ENCODE measurements at regions not wholly inside any gene's neighbourhood (a gene's known extent, or its start where the extent isn't known, plus 50 kb on each side); places are given as distances from the start of the nearest gene placed in this dataset.

DNA sequence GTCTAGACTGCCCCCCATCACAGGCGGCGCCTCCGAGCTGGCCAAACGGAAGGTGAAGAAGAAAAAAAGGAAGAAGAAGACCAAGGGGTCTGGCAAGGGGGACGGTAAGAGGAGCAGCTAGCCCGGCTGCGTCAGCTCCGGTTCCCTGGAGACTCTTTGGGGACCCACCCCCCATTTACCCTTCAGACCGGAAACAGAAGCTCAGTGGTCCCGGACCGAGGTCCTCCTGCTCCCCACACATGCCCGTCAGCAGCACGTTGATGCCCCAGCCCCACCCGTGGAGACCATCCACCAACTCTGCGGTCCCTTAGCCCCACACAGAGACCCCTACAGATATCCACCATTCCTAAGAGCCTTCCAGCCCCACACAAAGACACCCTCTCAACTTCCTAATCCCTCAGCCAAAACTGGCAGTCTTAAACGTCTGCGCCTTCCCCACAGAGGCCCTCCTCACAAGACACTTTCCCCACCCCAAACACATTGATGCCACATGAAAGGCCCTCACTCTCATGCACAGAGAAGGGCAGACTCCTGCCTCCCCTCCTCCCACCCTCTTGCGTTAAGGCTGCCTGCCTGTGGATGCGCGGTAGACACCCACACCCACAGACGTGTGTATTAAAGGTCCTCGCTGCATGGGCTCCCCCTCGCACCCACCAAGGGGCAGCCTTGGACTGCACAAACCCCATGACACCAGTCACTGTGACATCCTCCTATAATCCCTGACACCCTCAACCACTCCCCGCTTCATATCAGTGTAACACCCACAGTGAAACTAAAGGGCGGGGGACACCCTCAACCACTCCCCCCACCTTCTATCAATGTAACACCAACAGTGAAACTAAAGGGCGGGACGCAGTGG, 58.2 kb upstream of the RPH3AL start:
- no peaks in the 10 kb centered on the region for H3K9me3 ChIP-seq (ENCODE audit: control insufficient read depth, low read length, poor library complexity, severe bottlenecking)
- no peaks in the 10 kb centered on the region for H3K27me3 Mint-ChIP-seq
- H3K4me1 Mint-ChIP-seq: peaks cover 60% of the 10 kb centered on the region
- DNase-seq: peak in 2 of 3 donors; percentile 43 to 58
- peak overlapping the region; percentile 92 for H3K4me3 Mint-ChIP-seq
- peak; percentile 69 for ATAC-seq
- H3K36me3 Mint-ChIP-seq (ENCODE audit: low read depth): peaks cover 5% of the 10 kb centered on the region
- peak overlapping the region; percentile 98 for H3K27ac Mint-ChIP-seq

DNA sequence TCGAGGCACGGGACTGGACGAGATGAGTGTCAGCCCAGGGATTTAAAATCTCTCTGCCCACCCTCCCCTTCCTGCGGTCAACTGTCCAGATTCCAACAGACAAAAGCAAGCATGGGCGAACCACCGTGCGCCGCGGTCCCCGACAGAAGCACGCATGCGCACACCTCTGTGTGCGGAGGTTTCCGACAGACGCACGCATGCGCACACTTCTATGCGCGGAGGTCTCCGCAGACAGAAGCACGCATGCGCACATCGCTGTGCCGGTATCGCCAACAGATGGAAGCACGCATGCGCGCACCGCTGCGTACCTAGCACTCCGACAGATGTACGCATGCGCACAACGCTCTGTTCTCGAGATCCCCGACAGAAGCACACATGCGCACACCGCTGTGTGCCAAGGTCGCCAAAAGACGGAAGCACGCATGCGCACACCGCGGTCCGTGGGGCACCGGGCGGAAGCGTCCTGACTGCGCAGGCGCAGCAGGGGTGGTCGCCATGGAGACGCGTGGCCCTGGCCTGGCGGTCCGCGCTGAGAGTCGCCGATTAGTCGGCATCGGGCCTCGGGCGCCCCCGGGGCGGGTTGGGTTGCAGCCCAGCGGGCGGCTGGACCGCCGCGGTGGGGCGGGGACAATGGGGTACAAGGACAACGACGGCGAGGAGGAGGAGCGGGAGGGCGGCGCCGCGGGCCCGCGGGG, 57.4 kb upstream of the RPH3AL start:
- DNase-seq (peak; percentile 98 to 99 (median 99)), ATAC-seq (peak; percentile 69)

DNA sequence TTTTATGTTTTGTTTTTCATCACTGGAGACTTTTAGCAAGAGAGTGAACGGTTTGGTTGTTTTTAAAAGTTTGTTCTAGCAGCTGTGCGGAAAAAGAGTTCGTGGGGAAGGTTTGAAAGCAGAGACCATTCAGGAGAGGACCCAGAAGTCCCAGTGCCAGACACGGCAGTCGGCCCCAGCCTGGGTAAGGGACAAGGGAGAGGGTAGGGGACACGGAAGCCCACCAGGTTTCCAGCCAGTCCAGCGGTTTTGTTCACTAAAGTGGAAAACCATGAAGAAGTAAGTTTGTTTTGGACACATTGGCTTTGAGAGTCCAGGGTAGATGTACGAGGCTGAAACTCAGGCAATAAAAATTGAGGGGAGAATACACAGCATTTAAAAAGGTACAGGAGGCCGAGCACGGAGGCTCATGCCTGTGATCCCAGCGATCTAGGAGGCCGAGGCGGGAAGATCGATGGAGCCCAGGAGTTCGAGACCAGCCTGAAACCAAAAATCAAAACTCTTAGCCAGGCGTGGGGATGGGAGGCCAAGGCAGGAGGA, 56.8 kb upstream of the RPH3AL start:
- no peaks in the 10 kb centered on the region for H3K9me3 ChIP-seq (ENCODE audit: control insufficient read depth, low read length, poor library complexity, severe bottlenecking)
- Mint-ChIP-seq H3K27me3 (no peaks in the 10 kb centered on the region), H3K36me3 (ENCODE audit: low read depth) (peaks cover 7% of the 10 kb centered on the region), H3K27ac (peak overlapping the region; percentile 98), H3K4me1 (peaks cover 55% of the 10 kb centered on the region), H3K4me3 (peak overlapping the region; percentile 92)
- ATAC-seq (no peak), DNase-seq (no peak)

More for the DNA sequence above, 57.4 kb upstream of the RPH3AL start:
- no peaks in the 10 kb centered on the region for H3K27me3 Mint-ChIP-seq
- H3K27ac Mint-ChIP-seq: peak overlapping the region; percentile 98
- peak overlapping the region; percentile 92 for H3K4me3 Mint-ChIP-seq
- peaks cover 58% of the 10 kb centered on the region for H3K4me1 Mint-ChIP-seq
- H3K9me3 ChIP-seq (ENCODE audit: control insufficient read depth, low read length, poor library complexity, severe bottlenecking): no peaks in the 10 kb centered on the region
- peaks cover 5% of the 10 kb centered on the region for H3K36me3 Mint-ChIP-seq (ENCODE audit: low read depth)

DNA sequence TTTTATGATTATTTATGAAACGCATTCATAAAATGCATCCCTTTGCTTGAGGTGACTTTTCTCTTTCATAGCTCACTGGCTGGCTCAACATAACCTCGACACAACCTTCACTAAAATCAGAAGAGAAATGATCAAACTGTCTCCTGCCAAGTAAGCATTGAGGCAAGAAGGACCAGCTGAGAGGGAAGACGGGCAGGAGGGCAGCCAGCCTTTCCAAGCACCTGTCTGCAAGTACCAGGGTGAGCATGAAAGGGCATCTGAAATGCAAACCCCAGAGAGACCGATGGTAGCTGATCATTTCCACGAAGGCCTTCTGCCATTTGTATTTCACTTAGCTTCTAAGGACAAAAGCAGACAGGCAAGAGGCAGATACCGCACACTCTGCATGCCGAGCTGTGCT, 52.1 kb upstream of the RPH3AL start:
- DNase-seq (no peak), ATAC-seq (no peak)
- H3K36me3 Mint-ChIP-seq (ENCODE audit: low read depth): peaks cover 4% of the 10 kb centered on the region
- no peak overlapping the region for H3K4me3 Mint-ChIP-seq
- no peaks in the 10 kb centered on the region for H3K9me3 ChIP-seq (ENCODE audit: control insufficient read depth, low read length, poor library complexity, severe bottlenecking)
- no peaks in the 10 kb centered on the region for H3K27me3 Mint-ChIP-seq
- peak overlapping the region; percentile 24 for H3K27ac Mint-ChIP-seq
- peaks cover 25% of the 10 kb centered on the region for H3K4me1 Mint-ChIP-seq
